Chondrocyte (in vitro differentiated cells): ENCODE measurements at regions not wholly inside any gene's neighbourhood (a gene's known extent, or its start where the extent isn't known, plus 50 kb on each side); places are given as distances from the start of the nearest gene placed in this dataset.

Experiments
- DNase-seq: peaks from one replicate; pipeline ENCODE4 v3.0.0; 2021; ENCODE audit warnings: mixed read lengths, low spot score
- H3K27ac Mint-ChIP-seq: one replicate; pipeline ENCODE4 v1.8.0; 2021; ENCODE audit warnings: mild to moderate bottlenecking, moderate library complexity, mixed read lengths; ENCODE audit not compliant: unreplicated experiment
- H3K27me3 Mint-ChIP-seq: 2 replicates; pipeline ENCODE4 v1.8.0; 2021; ENCODE audit warnings: low read depth, mixed read lengths
- H3K36me3 Mint-ChIP-seq: 2 replicates; pipeline ENCODE4 v1.8.0; 2021; ENCODE audit warnings: low read depth, mixed read lengths
- H3K4me1 Mint-ChIP-seq: 2 replicates; pipeline ENCODE4 v1.8.0; 2021; ENCODE audit warnings: low read depth, mild to moderate bottlenecking, mixed read lengths
- H3K4me3 Mint-ChIP-seq: one replicate; pipeline ENCODE4 v1.8.0; 2021; ENCODE audit warnings: mild to moderate bottlenecking, moderate library complexity, mixed read lengths; ENCODE audit not compliant: unreplicated experiment
- H3K9me3 Mint-ChIP-seq: 2 replicates; pipeline ENCODE4 v1.8.0; 2021; ENCODE audit warnings: low read depth, mixed read lengths
- TF ChIP-seq, protein P1 (sequence below): fragments of 200-600 bp; sonication (generic); IDR thresholded peaks from 2 replicates; pipeline ENCODE4 v1.5.0; 2021; ENCODE audit warnings: antibody characterized with exemption, mild to moderate bottlenecking, moderate library complexity

DNA sequence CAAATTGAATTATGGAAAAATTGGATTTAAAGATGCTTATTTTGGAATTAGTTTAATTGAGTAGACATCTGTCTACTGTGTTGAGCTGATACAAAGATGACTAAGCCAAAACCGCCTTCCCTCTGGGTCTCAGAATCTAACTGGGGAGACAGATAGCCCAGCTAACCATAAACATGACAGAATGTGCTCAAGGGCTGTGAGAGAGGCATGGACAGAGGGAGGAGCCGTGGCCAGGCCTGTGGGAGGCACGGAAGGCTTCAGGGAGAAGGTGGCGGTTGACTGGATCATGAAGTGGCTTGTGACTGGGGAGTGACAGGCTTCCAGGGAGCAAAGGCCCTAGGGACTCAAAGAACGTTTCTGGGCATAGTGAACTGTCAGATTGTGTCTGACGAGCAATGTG, 74.6 kb downstream of the DACT1 start:
- TF ChIP-seq, protein P1, sequence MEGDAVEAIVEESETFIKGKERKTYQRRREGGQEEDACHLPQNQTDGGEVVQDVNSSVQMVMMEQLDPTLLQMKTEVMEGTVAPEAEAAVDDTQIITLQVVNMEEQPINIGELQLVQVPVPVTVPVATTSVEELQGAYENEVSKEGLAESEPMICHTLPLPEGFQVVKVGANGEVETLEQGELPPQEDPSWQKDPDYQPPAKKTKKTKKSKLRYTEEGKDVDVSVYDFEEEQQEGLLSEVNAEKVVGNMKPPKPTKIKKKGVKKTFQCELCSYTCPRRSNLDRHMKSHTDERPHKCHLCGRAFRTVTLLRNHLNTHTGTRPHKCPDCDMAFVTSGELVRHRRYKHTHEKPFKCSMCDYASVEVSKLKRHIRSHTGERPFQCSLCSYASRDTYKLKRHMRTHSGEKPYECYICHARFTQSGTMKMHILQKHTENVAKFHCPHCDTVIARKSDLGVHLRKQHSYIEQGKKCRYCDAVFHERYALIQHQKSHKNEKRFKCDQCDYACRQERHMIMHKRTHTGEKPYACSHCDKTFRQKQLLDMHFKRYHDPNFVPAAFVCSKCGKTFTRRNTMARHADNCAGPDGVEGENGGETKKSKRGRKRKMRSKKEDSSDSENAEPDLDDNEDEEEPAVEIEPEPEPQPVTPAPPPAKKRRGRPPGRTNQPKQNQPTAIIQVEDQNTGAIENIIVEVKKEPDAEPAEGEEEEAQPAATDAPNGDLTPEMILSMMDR: no peak
- Mint-ChIP-seq H3K36me3 (no peaks in the 10 kb centered on the region), H3K27me3 (no peaks in the 10 kb centered on the region), H3K9me3 (no peaks in the 10 kb centered on the region), H3K4me1 (peaks cover 37% of the 10 kb centered on the region), H3K4me3 (no peak overlapping the region), H3K27ac (no peak overlapping the region)
- no peak for DNase-seq

DNA sequence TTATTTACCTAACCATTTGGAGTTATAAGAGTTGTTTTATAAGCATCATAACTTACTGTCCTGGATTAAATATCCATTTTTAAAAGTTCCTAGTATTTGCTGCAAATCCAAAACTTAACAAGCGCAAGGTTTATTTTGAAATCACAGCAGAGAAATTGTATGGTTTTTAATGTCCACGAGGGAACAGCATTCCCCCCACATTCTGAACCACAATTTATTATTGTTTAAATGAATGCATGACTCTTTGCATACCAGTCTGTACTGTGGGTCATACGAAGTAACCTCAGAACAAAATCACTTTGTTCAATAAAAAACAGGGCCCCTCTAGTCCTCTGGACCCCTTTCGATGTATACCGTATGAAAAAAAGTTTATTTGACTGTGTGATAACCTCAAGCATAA, 75.9 kb downstream of the DACT1 start:
- Mint-ChIP-seq H3K27ac (no peak overlapping the region), H3K9me3 (no peaks in the 10 kb centered on the region), H3K27me3 (no peaks in the 10 kb centered on the region), H3K4me1 (peaks cover 42% of the 10 kb centered on the region), H3K4me3 (no peak overlapping the region), H3K36me3 (no peaks in the 10 kb centered on the region)
- no peak for DNase-seq
- TF ChIP-seq, protein P1: no peak

DNA sequence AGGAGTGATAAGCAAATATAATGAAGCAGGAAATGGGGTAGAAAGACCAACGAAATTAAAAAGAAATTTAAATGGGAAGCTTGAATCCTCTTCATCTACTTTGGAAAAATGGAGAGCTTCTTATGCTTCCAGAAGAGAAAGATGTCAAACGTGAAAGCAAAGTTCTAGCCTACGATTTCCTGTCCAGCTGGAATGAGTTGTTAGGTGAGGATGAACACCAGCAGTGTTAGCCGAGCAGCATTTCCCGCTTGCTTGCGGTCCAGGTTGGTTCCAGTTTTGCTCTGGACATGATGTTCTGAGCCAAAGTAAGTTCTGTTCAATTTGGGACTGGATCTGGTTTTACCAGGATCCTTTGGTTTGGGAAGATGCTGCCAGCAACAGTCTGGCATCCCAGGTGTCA, 78.9 kb downstream of the DACT1 start:
- H3K4me3 Mint-ChIP-seq: peak overlapping the region; percentile 27
- H3K36me3 Mint-ChIP-seq: peaks cover 2% of the 10 kb centered on the region
- H3K27me3 Mint-ChIP-seq: no peaks in the 10 kb centered on the region
- no peaks in the 10 kb centered on the region for H3K9me3 Mint-ChIP-seq
- TF ChIP-seq, protein P1: no peak
- peaks cover 25% of the 10 kb centered on the region for H3K4me1 Mint-ChIP-seq
- peak overlapping the region; percentile 23 for H3K27ac Mint-ChIP-seq
- no peak for DNase-seq

DNA sequence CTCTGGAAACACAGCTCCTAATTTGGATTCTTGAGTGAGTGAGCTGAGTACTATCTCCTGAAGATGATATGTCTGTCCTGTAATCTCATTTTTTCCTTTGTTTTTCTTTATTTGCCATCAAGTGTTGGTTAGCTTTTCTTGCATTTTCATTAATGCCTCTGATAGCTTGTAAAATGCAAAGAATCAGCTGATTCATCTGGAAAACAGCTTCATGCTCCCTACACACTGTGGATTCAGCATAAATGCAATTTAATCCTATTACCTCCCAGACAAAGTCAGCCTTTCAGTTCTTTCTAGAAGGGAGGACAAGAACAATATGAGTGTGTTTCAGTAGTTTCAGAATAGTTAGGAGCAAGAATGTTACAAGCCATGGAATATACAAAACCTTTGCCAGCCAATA, 79.4 kb downstream of the DACT1 start:
- TF ChIP-seq, protein P1: no peak
- Mint-ChIP-seq H3K4me3 (no peak overlapping the region), H3K27ac (no peak overlapping the region), H3K36me3 (peaks cover 2% of the 10 kb centered on the region), H3K27me3 (no peaks in the 10 kb centered on the region), H3K9me3 (no peaks in the 10 kb centered on the region), H3K4me1 (peaks cover 28% of the 10 kb centered on the region)
- no peak for DNase-seq

DNA sequence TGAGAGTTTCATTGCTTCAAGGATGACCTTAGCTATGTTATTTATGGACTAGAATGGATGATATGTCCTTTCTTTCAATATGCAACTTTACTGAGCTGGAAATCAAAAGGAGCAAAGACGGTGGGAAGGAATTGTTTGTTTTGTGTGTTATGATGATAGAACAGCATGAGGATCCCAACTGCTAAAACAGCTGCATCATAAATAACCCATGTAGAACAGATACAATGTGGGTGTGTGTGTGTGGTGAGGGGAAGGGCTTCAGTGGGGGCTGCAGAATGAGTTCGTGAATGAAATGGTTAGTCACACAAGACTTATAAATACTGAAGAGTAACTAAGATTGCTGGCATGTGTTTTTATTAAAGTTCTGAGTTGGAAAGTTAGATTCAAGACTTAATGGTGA, 80.1 kb downstream of the DACT1 start:
- Mint-ChIP-seq H3K4me1 (peaks cover 32% of the 10 kb centered on the region), H3K27ac (peak overlapping the region; percentile 33), H3K36me3 (peaks cover 2% of the 10 kb centered on the region), H3K27me3 (no peaks in the 10 kb centered on the region), H3K9me3 (no peaks in the 10 kb centered on the region), H3K4me3 (no peak overlapping the region)
- TF ChIP-seq, protein P1: no peak
- no peak for DNase-seq
